Stimulated activated CD4-positive, alpha-beta T cell treated with anti-CD3 and anti-CD28 coated beads, TNF-alpha, amount 100 ng/mL, for 48 hours (primary cell): ENCODE measurements at regions not wholly inside any gene's neighbourhood (a gene's known extent, or its start where the extent isn't known, plus 50 kb on each side); places are given as distances from the start of the nearest gene placed in this dataset.

Experiments
- DNase-seq, 3 donors: peaks; one replicate each; pipeline ENCODE4 v3.0.0-alpha.2; 2020; ENCODE audit warnings: low read depth in 3 of 3

DNA sequence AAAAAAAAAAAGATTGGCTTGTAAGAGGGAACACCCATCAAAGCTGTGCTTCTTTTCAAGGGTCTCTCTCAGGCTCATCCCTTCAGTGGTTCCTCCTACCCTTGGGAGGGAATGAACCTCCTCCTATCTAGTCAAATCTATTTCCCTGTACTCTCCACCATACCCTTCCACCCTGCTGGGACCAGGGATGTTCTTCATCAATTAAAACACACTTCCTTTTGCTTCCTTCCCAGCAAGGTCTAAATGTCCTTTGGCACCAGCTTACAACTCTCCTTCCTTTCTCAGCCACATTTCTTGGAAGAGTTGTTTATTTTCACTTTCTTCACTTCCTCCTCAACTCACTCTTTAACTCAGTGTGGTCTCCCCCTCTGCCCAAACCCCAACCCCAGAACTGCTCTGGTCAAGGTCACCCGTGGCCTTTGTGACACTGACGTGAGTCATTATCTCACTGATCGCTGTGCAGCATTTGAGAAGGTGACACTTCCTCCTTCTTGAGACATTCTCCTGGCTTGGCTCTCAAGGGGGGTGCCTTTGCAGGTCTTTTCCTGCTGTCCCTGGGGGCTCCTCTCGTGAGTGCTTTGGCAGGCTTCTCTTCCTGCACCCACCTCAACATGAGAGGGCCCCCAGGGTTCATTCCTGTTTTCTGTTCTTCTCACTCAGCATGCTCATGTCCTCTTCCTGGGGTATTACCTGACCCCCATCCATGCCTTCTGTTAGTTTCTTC is 210.5 kb upstream of the TLE3 start:
- no peak for DNase-seq

DNA sequence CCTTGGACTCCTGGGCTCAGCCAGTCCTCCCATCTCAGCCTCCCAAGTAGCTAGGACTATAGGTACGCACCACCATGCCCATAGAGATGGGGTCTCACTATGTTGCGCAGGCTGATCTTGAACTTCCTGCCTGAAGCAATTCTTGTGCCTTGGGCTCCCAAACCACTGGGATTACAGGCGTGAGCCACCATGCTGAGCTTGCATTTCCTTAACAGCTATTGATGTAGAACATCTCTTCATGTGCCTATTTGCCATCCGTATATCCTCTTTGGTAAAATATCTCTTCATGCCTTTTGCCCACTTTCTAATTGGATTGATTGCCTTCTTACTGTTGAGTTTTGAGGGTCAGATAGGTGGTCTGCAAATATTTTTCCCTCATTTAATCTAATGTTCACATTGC is 208.9 kb upstream of the TLE3 start:
- no peak for DNase-seq

DNA sequence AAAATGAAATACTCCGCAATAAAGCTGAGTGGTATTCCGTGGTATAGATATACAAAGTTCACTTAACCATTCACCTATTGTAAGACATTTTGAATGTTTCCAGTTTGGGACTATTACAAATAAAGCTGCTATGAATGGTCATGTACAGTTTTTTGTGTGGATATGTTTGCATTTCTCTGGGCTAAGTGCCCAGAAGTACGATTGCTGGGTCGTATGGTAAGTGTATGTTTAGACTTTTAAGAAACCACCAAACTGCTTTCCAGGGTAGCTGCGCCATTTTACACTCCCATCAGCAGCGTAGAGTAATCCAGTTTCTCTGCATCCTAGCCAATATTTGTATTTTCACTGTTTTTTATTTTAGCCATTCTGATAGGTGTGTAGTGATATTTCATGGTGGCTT is 208.4 kb upstream of the TLE3 start:
- no peak for DNase-seq

DNA sequence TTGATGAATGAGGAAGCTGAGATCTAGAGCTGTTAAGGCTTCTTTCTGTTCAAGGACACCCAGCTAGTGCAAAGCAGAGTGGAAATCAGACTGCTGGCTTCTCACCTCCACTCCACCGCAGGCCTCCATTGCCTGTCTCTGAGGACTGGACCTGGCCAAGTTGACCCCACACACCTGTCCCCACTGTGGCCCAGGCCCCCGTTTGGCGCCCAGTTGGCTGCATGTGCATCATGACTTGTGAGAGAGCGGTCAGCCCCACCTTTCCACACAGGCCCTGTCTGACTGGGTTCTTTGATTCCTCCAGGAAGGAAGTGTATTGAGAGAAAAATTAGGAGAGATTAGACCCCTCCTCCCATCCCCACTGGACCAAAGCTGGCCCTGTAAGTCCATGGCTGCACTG is 206.3 kb upstream of the TLE3 start:
- DNase-seq: no peak

DNA sequence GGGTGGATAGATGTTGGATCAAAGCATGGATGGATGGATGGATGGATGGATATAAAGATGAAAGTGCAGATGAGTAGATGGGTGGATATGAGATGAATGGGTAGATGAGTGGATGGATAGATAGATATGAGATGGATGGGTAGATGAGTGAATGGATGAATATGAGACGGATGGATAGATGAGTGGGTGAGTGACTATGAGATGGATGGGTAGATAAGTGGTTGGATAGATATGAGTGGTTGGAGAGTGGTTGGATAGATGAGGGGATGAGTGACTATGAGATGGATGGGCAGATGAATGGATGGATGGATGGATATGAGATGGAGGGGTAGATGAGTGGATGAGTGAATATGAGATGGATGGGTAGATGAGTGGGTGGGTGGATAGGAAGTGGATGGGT is 204.6 kb upstream of the TLE3 start:
- no peak for DNase-seq

DNA sequence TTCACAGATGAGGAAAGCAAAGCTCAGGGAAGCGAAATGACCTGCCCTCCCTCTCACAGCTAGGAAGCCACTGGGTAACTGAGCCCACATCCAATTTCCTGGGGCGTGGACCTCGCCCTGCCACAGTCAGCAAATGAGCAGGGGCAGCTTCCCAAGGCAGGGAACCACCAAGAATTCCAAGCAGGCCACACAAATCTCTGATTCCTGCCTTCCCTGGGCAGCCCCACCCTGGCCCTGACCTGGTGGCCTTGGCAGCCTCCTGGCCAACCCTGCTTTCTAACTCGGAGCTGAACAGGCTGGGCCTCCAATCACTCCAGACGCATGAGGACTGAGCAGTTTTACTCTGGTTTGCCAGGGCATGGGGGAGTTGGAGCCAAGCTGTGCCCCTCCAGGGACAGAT is 203.7 kb upstream of the TLE3 start:
- DNase-seq: no peak

DNA sequence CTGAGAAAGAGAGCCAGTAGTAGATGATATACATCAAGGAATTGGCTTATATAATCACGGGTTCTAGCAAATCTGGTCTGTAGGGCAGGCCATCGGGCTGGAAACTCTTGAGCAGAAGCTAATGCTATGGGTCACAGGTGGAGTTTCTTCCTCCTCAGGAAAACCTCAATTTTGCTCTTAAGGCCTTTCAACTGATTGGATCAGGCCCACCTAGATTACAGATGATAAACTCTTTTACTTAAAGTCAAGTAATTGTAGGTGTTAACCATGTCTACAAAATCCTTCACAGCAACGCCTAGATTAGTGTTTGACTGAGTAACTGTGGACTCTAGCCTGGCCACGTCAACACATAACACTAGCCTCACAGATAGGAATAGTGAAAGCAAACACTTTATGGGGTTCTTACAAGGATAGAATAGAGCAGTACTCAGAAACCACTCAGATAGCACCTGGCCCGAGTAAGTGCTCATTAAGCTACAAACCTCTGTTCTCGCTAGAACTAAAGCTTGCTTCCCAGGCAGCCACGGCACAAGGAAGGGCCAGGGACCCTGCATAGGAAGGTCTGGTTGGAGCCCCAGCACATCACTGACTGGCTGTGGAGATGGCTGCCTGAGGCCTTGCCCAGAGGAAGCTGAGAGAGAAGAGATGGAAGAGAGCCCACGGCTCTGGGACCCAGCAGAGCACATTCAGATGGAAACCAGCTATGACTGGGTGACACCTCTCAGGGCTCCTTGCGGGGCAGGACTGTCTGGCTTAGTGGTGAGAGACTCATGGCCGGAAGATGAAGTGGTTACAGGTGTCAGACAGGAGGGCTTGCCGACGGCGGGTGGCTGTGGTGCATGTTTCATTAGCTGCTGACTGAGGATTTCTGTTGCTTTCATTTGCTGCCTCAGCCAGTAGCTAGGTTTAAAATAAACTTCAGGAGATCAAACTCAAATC is 202.5 kb upstream of the TLE3 start:
- DNase-seq: peak; percentile 44 to 68 (median 55)

DNA sequence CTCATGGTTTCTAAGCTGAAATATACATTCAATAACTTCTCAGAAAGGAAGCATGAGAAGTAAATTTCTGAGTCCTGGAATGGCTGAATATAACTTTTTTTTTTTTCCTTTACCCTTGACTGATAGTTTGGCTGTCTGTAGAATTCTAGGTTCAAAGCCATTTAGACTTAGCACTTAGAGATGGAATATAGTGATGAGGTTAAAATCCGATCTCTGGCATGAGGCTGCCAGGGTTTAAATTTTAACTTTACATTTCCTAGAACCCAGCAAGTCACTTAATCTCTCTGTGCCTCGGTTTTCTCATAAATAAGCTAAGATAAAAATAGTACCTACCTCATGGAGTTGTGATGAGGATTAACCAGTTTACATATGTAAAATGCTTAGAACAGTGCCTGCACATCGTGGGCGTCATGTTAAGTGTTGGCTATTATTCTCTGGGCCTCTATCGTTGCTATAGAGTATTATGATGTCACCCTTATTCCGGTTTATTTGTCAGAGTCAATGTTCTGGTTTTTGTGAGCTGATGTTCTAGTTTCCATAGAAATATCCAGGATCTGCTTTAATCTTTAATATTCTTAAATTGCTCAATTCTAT is 199.8 kb upstream of the TLE3 start:
- DNase-seq: no peak

DNA sequence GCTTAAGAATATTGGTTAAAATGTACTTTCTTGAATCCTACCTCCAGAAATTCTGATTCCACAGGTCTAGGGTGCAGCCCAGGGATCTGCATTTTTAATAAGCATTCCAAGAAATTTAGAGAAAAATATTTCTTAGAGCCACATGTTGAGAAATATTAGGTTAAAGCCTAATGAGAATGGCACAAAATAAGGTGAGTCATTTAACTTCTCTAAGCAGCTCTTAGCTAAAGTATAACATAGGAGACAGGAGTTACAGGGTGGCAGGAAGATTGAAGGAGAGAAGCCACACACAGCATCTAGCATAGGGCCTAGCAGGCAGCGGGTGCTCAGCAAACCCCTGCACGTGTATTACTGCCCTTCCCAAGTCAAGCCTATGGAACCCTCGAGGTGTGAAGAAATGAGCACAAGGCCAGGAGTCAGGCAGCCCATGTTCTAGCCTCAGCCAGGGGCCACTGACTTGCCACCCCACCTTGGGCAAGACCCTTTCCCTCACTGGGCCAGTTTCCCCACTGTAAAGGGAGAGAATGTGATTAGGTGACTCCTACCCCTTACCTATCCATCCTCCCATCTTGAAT is 197.1 kb upstream of the TLE3 start:
- DNase-seq: no peak

DNA sequence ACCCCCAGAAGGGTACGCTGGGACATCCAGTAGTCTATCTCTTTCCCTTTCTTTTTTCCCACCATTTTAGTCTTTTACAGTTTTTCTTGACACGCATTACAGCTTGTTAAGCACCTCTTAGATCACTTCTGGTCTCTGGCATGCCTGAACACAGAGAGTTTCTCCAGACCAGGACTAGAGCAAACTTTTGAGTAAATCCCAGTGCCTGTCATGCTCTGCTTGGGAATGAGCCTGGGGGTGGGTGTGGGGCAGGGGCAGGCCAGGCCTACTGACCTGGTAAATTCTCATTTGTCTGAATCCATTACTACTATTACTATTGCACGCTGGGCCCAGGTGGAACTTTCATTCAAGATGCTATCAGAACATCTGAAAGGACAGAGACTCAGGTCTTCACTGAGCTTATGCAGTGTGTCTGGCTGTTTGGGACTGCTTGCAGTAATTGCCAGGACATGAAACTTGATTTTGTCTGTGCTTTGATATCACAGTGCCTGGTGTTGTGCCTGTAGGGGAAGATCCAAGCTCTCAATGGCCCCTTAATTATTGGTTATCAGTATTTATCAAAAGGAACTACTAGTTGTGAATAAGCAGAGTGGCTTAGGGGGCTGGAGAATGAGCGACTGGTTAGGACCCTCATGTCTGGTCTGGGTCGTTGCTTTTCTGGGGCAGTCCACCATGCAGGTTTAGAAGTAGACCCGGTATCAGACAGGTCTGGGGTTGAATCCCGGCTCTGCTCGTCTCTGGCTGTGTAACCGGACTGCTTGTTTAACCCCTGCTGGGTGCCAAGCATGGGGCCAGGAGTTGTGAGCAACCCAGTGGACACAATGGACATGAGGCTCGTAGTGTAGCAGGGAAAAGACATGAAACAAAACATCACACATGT is 196.1 kb upstream of the TLE3 start:
- DNase-seq: no peak

DNA sequence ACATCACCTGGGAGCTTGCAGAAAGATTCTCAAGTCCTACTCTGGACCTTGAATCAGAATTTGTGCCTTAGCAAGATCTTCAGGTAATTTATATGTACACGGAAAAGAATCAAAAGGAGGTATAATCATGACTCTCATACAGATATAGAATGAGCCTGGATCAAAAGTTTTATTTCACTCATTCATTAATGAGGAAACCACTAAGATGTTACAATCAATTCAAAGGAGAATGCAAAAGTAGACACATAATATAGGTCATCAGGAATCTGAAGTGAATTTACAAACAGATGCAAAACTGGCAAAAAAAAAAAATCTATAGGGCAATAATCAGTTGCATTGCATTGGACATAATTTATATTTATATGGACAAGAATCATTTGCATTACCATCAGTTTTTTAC is 195.4 kb upstream of the TLE3 start:
- DNase-seq: no peak

DNA sequence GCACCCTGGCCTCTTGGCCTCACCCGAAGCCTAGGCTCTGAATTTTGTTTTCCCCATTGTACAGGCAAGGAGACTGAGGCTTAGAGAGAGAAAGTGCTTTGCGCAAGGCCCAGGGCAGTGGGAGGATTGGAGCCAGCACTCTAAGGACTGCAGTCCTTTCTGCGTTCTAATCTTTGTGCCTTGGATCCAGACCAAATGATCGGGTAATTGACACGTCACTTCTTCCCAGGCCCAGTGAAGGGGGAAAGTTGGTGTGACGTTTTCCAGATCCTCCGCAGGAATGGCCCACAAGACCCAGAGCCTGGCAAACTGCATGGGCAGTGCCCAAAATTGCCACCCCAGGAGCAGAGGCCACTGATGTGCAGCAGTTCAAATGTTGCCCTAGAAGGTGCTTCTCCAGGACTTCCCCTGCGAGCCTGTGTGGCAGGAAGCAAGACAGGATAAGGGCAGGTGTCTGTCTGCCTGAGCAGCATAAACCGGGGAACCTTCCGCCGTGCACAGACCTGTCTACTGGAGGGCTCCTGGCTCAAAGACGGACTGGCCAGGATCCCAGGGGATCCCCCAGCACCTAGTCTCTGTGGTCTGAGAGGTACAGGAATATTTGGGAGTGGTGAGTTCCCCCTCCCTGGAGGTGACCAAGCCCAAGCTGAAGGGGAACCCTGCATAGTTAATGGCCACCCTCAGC is 194.5 kb upstream of the TLE3 start:
- no peak for DNase-seq

DNA sequence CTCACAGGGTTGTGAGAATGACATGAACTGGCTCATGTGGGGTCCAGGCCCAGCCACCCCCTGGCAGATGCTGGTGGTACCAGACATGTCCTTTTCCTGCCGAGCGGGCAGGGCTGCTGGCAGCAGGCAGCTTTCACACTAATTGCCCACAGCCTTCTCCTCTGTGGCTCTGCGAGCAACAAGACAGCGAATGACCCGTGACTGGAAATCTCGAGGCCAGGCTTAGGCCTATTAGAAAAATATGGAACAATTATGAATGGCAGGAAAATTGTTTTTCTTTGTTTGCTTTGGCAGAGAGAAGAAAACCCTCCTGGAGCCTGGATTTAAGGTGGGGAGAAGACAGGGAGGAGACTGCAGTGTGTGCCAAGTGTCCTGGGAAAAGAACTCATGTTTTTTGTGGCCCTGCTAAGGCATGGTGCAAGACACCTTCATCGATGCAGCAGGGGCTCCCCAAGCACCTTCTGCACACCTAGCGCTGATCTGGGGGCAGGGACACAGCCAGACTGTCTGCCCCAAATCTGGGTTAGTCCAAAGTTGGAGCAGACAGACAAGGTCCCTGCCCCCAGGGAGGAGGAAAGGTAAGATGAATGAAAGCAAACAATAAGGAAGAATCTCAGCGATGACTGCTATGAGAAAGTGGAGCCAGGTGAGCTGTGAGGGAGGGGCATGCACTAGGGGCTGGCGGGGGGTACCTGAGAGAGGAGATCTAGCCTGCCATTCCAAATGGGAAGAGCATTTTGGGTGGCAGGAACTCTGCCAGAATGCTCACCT is 193.8 kb upstream of the TLE3 start:
- no peak for DNase-seq

DNA sequence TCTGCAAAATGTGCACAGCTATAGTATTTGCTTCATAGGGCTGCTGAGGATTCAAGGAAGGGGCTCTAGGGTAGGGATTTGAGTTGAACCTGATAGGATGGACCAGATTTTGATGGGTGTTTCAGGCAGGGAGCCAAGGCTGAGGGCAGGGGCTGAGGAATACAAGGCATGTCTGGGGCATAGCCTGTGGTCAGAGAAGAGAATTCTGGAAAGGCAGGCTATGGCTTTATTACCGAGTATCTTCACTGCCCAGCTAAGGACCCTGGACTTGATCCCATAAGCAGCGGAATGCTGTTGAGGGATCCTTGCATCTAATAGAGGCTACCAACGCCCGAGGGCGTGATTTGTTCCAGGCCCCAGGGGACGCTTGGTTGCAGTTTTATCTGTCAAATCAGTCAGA is 193.0 kb upstream of the TLE3 start:
- no peak for DNase-seq

DNA sequence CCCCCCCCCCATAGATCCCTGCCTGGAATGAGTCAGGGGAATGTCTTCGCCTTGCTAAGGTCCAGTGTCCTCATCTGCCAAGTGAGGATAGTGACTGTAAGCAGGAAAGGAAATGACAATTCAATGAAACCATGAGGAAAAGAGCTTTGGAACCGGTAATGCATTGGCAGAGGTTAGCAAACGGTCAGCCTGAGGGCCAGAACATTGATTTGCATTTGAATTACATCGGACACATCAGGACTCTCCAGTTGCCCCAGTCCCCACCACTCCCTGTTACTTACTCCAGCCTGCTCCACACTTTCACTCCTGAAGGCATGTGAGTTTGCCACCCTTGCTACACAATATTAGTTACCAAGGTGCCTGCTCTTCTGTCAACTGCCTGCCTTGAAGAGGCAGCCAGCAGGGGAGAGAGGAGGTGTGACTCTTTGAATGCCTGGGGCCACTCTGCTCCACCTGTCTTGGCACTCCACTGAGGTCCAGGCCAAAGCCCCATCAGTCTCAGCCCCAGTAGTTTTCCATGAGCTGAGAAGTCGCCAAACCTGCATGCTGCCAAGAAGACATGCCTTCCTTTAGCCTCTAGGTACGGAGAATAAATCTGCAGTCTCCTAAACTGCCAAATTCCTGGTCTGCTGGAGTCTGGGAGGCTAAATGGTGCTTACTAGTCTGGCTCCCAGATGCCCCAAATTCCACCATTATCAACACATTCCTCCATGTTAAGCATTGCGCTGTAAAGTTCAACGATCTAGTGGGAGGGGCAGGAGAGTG is 191.7 kb upstream of the TLE3 start:
- no peak for DNase-seq

DNA sequence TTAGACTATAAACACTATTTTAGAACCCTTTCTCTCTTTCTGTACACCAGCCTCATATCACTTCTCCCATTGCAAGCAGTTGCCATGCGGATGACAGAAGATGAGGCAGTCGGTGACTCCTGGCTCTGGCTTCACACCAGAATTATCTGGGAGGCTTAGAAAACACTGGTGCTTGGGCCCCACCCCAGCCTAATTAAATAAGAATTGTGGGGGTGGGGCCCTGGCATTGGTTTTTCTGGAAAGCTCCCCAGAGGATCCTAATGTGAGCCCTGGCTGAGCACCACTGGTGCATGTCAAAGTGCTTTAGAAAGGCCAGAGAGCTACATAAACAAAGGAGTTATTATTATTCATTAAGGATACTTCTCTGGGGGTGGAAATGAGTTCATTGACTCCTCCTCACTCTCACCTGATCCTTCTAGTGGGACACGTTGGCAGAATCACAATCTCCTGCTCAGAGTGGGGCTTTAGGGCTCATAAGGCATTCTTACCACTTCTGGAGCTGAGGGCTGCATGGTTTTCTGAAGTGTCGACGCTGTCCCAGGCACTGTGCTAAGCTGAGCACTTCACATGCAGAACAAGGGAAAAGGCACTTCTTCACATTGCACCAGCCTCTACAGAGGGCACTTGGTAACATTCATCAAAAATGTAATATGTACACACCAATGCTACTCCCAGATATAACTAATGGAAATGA is 188.5 kb upstream of the TLE3 start:
- no peak for DNase-seq

DNA sequence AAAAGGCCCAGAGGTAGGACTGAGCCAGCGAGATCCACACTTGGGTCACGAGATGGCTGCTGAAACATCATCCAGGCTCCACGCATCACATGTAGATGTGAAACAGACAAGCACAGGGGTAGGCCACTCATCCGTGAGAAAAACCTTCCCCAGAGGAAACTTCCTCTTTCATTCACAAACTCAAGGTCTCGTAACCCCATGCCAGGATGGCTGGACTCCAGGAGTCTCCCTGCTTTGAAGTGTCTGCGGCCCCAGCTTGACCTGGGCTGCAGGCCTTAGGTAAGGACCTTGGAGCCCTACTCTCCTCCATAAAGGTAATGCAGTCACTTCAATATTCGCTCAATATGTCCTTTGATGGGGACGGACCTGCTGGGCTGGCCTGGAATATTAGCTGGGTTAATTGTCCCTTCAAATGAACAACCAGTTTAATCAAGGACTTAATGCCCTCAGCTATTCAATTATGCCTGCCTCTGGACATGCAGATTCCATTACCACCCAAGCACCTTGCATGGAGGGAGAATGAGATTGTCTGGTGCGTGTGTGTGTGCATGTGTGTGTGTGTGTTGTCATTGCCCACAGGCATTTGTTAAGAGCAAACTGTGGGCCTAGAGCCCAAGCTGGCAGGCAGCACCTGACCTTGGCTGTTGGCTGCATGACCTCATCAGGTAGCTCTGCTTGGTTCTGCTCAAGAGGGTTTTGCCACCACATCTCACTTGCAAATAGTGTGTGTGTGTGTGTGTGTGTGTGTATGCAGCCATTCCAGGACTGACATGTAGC is 186.9 kb upstream of the TLE3 start:
- no peak for DNase-seq

DNA sequence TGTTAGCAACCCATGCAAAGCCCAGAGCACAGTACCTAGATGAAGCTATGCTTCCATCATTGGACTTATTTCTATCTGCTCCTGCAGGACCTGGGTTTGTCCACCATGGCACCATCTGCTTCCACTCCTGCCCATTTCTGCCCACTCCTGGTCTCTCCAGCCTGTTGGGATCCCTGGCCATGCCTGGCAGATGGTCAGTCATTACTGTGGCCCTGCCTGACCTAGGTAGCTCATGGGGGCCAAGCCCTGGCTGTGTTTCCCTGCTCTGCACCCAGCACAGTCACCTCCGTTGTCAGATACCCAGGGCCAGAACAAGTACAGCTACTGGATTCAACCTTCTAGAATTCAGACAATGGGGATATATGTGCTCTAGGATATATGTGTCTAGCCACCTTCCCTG is 185.8 kb upstream of the TLE3 start:
- no peak for DNase-seq
